Activated CD8-positive, alpha-beta memory T cell treated with anti-CD3 and anti-CD28 coated beads for 36 hours (primary cell): ENCODE measurements at regions not wholly inside any gene's neighbourhood (a gene's known extent, or its start where the extent isn't known, plus 50 kb on each side); places are given as distances from the start of the nearest gene placed in this dataset.
"Not testable (repeated sequence)": the region's sequence is repeated elsewhere in the genome, so short reads cannot be mapped to it uniquely, and the experiment has no call there.

Source experiments
- CTCF ChIA-PET: fragments of 350-600 bp; sonication (Branson Sonifier 250); formaldehyde crosslinking; loops from one replicate; lab custom pipeline; 2021; ENCODE audit warnings: antibody characterized with exemption; lab: Charles Lee
- POLR2A ChIA-PET: fragments of 350-600 bp; sonication (Branson Sonifier 250); formaldehyde crosslinking; loops from one replicate; lab custom pipeline; 2021; ENCODE audit warnings: antibody characterized with exemption; lab: Charles Lee

DNA sequence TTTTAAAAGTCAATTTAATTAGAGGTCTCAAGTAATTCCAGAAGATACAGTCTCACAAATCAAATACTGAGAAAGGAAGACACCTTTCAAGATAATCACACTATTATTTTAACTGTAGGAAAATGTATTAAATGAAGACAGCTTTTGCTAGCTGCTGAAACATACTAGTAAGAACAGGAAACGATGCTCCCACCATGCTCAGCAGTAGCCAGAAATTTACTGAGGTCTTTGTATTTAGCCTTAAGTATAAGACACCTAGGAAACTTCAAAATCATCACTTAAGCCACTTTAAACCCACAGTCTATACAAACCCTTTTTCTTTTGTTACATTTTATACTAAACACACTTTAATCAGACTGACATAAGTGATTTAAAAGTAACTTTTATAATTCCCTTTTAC lies 72.7 kb upstream of the NPIPB12 start:
- CTCF ChIA-PET, POLR2A ChIA-PET: not testable (repeated sequence)

DNA sequence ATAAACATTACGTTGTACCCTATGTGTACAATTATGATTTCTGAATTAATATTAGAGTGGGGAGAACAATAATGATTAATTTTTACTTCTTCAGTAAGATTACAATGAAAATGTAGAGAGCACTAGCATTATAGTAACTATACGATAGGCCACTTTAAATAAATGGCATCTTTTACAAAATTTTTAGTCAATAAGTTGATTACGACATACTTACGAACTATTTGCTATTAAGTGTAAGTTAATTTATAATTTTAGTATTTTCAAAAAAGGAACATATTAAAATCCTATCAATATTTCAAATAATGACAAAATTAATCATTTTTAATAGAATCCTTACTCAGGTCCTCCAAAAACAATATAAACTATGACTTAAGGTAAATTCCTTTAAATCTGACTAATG lies 75.6 kb upstream of the NPIPB12 start:
- POLR2A ChIA-PET, CTCF ChIA-PET: not testable (repeated sequence)

DNA sequence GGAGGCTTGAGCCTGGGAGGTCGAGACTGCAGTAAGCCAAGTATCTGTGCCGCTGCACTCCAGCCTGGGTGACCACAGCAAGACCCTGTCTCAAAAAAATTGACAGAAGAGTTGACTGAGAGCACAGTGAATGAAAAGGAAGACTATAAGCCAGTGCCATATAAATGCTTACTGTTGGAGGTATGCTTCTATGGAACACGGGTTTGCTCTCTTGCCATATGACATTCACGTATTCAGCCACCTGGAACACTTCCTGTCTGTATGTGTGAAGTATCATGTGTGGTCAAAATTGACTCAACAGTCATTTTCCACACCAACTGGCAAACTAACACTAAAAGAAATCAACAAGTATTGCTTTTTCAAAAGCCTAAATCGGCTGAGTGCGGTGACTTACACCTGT lies 71.1 kb upstream of the SPN start:
- POLR2A ChIA-PET, CTCF ChIA-PET: not testable (repeated sequence)

DNA sequence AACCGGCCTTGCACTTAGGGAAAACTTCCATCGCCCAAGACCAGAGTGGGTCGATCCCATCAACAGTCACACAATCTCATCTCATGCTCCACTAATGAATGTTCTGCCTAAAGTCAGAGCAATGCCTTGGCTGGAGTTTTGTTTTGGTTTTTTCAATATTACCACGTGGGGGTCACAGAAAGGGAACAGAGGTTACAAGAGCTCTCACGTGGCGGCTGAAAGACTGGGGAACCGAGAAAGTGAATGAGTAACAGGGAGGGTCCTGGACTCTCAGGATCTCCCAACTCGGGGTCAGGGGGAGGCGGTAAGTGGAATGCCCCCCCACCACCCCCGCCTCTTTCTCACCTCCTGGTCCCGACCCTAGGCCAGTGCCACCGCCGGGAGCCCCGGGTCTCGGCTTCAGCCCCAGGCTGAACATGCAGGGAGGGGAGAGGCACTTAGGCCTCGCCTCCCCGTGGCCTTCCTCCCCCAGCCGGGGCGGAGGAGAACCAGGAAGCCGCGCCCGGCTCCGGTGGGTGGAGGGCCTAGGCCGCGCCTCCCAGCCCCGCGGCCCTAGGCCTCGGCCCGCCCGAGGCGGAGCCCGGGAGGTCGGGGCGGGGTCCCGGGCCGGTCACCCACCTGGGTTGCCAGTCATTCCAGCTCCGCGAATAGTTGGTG lies 68.7 kb upstream of the SPN start:
- POLR2A ChIA-PET, result not testable (repeated sequence)

DNA sequence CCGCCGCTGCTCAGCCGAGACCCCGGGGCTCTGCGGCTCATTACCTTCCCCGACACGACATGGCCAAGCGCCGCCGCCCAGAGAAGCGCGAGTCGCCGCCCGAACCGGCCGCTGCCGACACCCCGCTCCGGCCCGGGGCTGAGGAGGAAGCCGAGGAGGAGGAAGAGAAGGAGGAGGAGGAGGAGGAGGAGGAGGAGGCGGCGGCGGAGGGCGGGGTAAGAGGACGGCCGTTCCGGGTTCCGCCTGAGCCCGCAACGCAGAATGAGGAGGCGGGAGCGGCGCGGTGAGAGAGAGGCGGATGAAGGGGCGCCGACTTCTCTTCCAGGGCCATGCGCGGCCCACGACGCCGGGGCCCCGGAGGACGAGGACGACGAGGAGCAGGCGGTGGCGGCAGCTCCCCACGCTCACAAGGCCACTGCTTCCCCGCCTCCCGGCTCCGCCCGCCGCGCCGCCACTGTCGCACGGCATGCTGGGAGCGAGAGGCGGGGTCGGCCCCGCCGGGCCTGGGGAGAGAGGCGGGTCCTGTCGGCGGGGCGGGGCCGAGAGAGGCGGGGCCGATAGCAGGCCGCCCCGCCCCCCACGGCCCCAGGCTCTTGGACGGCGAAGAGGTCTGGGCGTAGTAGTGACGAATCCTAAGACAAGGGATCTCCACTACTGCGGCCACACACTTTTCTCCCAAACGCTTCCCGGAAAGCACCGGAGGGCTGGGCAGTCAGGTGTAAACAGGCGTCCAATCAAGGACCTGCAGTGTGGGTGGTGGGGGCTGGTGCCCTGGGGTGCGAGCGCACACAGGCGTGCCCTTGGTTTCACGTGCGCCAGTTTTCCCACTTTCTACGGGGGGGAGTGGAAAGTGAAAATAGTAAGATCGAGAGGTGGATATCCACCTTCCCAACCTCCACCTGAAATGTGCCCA lies 67.9 kb upstream of the SPN start:
- CTCF ChIA-PET, POLR2A ChIA-PET: not testable (repeated sequence)

More for the DNA sequence above, 68.7 kb upstream of the SPN start:
- CTCF ChIA-PET, result not testable (repeated sequence)

DNA sequence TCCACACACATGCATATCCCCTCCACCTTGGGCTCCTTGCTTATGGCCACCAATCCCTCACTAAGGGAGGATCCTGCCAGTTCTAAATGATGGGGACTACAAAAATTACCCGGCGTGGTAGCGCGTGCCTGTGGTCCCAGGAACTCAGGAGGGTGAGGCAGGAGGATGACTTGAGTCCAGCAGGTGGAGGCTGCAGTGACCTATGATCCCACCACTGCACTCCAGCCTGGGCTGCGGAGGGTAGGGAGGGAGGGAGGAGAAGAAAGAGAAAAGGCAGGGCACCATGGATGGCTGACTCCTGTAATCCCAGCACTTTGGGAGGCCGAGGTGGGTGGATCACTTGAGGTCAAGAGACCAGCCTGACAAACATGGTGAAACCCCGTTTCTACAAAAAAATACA lies 66.0 kb upstream of the SPN start:
- POLR2A ChIA-PET, CTCF ChIA-PET: not testable (repeated sequence)

DNA sequence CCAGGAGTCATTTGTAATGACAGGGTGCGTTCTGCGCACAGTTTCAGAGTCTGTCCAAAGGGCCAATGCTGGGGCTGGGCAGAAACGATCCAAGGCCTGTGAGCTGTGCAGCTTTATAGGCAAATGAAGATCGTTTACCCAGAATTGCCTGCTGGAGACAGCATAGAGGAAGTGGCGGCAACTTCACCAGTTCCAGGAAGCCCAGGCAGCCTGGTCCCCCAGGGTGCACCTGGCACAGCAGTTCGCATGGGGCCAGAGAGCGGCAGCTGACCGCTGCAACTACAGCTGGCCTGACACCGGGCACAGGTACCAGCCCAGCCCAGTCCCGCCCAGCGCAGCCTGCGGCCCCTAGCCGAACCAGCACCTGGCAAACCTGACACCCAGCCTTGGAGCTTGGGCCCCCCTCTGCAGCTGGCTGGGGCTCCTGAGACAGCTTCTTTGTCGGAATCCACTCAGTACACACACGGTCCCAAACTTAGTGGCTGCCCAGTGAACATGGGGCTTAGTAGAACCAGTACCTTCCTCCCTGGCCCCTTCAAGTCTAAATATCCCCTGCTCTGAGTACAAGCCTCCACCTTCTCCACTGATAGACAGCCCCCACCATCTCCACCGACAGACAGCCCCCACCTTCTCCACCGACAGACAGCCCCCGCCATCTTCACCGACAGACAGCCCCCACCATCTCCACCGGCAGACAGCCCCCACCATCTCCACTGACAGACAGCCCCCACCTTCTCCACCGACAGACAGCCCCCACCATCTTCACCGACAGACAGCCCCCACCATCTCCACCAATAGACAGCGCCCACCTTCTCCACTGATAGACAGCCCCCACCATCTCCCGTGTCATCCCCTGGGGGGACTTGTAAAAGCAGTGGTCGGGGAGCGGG lies 62.7 kb upstream of the SPN start:
- CTCF ChIA-PET, POLR2A ChIA-PET: not testable (repeated sequence)

DNA sequence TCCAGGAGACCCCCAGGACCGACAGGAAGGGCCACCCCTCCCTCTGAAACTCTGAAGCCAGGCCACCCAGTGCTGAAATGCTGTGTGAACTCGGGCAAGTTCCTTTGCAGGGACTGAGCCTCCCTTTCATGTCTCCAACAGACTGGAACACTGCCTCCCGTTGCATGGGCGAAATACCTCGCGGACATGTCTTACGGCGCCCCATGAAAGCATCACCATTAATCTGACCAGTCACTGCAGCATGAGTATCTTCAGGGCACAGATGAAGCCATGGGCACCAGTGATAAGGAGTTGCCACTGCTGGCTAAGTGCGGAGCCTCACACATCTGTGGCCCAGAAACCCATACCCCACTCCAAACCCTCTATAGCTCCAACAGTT lies 60.8 kb upstream of the SPN start:
- POLR2A ChIA-PET, CTCF ChIA-PET: not testable (repeated sequence)

DNA sequence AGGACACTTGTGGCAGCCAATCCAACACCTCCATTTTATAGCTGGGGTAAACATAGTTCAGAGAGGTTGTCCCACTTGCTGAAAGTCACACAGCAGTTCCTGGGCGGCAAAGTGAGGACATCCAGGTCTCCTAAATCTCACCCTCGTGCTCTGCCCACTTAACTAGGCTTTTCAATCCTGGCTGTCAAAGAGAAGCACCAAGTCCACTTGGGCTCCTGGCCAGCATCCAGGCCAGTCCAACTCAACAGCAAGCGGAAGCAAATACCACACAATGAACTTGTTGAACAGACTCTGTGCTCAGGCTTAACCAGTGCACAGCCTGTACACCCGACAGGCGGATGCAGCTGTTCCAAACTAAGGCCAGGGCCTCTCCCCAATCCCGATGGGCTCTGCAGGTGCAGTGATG lies 60.4 kb upstream of the SPN start:
- POLR2A ChIA-PET, CTCF ChIA-PET: not testable (repeated sequence)

DNA sequence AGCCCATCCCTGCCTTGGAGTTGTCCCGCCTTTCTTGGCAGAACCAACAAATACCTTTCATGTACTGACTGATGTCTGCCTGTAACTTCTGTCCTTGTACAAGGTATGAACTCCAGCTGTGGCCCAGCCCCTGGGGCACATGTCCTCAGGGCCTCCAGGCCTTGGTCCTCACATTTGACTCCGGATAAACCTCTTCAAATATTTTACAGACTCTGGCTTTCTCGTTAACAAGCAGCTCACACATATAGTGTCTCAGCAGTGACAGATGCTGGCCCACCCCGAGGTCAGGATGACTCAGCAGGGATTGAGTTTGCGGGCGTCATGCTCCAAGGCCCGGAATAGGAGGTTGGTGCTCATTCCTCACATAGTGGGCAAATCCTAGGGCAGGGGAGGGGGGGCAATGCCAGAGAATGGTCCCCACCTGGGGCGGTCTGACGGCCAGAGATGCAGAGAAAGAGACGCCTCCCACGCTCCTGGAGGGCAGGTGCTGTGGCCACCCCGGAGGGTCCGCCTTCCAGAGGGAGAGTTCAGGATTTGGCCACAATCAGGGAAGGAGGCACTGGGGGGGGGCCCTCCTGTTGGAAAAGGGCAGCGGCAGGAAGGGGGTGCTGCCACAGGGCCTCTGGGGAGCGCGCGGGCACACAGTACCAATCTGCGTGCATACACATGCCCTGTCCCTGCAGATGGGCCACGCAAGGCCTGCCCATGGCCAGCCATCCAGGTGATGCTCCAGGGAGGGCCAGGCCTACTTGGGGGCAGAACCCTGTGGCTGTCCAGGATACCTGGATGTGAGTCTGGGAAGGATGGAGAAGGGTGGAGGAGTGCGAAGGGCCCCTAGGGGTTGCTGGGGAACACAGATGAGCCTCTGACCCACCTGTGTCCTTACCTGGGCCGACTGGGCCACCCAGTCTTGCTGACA lies 58.2 kb upstream of the SPN start:
- CTCF ChIA-PET, result interaction anchor here (0.6 kb wide), 1 partner anchor 49 kb away, joined by 4 read pairs; no protein-coding TSS in a partner anchor
- POLR2A ChIA-PET, result not testable (repeated sequence)

DNA sequence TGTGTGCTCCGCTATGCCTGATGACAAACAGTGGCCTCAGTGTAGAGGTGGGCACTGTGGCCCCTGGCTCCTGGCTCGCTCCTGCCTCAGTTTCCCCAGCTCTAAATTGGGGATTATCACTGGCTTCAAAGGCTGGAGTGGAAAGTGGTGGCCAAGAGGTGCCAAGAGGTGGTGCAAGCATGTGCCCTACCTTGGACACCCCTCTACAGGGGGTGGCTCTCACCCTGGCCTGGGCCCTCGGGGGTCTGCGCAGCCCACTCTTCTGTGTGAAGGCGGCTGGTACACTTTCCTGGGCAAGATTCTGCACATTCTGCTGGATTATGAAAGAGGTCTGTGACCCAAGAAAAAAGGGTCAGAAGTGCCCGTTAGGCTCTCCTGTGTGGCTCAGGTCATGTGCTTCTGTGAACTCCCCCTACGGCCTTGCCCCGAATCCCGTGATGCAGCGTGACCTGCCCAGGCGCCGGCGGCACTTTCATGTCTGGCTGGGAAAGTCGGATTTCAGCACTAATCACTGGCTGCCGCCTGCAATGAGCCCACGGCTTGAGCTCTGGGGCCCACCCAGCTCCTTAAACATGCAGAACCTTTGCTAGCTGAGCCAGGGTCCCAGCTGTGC lies 57.3 kb upstream of the SPN start:
- CTCF ChIA-PET, POLR2A ChIA-PET: not testable (repeated sequence)

DNA sequence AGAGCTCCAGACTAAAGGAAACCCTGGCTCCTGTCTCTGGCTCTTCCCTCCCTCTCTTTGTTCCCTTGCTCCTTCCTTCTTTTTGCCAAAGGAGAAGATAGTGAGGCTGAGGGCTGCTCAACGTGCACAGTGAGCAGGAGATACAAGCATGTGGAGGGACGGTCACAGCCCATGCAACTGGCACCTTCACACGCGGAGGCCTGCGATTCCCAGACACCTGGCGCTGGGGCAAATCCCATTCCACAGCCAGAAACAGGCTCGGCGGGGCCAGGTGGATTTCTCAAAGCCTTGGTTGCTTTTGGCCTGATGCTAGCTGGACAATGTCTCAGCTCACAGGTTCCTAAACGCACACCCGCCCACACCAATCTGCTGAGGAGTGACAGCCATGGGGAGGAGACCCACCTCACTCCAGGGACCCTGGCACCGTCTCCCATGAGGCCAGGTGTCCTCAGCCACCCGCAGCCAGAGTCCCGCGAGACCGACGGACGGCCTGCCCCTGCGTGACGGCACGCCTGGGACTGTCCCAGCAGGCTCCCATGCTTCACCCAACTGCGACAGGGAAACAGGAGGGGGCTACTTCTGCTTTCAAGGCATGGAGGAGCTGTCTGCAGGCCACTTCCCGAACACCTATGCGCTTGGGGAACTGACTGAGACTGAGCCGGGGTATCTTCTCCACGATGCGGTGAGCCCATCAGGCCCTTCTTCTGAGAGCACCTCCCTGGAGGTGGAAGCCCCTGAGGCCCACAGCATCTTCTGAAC lies 56.2 kb upstream of the SPN start:
- CTCF ChIA-PET, POLR2A ChIA-PET: not testable (repeated sequence)

DNA sequence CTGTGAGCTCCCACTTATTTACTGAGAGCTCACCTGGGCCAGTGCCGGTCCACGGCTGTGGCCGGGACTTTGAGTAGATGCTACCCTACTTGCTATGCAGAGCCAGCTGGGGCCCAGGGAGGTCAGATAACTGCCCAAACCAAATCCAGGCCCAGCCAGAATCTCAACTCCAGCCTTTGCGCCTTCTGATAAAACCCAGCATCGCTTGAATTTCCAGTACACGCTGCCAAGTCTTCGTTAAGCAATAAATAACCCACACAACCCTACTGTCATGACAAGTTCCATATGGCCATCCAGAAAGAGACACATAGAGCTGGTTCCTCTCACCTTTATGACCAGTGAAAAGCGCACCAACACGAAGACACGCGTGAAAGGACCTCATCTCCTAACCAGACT lies 55.6 kb upstream of the SPN start:
- POLR2A ChIA-PET, CTCF ChIA-PET: not testable (repeated sequence)

DNA sequence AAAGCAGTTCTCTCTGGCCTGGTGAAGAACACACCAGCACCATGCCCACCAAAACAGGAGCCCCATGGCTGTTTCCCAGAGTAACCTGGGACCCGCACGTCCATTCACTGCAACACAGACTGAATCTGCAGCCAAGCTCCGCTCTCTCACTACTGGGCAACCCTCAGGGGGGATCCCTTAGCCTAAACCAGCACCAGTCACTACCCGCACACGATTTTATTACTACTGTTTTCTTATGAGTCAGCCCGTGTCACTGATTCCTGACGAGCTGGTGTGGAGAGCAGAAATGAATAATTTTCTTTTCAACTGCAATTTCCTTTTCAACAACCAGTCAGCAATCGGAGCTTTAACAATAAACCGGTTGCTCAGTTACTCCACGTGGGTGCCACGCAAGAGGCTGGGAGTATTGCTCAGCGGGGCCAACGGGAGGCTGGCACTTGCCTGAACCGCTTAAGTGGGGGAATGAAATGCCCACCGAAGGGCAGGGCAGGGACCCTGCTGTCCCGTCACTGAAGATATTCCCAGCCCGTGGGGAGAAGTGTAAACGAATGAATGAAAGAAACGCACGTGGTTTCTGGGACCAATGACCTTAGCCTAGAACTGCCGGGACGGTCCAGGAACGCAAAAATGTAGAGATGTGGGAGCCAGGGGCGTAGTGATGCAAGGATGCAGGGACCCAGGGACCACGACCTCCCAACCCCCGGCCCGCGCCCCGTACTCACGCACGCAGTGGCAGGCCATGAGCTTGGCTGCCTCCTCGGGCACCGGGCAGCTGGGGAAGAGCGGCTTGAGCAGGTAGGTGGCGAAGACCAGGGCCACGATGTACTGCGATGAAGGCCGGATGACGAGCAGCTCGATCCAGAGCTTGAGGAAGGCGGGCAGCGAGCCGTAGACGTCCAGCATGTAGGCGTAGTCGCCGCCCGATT lies 50.4 kb upstream of the SPN start:
- CTCF ChIA-PET, result interaction anchor here (0.6 to 1.1 kb wide), 2 partner anchors 50 to 79 kb away, joined by 3 to 5 read pairs; partner anchors contain the start of gene SPN
- POLR2A ChIA-PET, result interaction anchor here (0.6 to 1.1 kb wide), 3 partner anchors 49 to 212 kb away, joined by 3 to 4 read pairs (median 4); no protein-coding TSS in a partner anchor
